ENCODE measurements at regions not wholly inside any gene's neighbourhood (a gene's known extent, or its start where the extent isn't known, plus 50 kb on each side); places are given as distances from the start of the nearest gene placed in this dataset.
"Not testable (repeated sequence)": the region's sequence is repeated elsewhere in the genome, so short reads cannot be mapped to it uniquely, and the experiment has no call there.

DNA sequence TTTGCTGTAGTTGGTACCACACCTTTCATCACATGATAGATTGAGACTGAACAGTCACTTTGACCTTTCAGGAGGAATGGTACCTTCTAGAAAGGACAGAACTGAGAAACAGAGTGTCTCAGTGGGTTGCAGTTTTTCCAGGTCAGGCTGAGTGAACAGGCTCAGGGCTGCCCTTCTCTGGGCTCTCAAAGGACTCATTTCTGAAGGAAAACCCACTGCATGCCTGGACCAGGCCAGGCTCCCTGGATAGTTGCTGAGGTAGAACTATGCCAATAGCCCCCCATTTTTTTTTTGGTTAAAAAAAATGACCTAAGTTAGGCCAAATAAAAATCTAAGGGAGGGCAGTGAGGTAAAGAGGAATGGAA, 148.1 kb upstream of the EGLN3 start:
- DNase-seq = no peak

DNA sequence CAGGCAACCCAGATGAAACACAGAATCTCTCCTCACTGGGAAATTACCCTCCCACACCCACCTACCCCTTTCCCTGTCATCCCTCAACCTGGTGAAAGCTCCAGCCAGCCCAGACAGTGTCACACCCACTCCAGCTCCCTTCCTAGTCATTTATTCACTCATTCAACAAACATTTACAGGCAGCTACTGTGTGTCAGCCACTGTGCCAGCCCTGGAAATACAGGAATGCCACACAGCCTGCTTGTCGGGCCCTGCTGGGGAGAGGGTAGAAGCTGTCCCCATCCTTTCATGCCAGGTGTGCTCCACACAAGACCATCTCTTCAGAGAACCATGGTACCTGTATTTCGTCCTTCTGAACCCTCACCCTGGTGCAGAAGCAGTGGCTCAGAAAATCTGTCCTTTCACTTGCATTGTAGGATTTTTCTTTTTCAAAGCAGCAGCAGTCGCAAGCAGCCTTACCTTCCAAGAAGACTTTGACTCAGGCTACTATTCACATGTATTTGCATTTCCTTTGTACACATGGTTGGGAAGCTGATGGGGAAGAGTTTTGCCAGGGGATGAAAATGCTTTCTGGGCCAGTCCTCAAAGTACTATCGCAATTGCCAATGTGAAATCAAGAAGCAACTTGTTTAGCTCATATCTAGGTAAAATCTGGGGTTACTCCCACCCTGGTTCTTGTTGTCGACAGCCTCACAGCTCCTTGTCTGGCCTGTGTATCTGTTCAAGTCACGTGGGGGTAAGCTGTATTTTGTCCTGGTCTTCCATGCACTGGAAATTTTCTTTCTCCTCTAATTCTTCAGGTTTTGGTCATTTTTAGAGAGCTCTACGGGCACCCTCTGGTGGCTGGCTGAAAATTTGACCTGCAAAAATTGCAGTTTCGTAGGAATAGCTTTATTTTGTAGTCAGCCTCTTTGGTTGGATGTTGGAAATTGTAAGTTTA, 147.4 kb upstream of the EGLN3 start:
- peak in 45 of 56 donors; percentile 4 to 65 (median 27) for DNase-seq

GRCh38 chr14:34097644-34098043, 146.8 kb upstream of the EGLN3 start:
- DNase-seq = no peak

- DNase-seq = no peak
These were observed 143.5 kb upstream of the EGLN3 start for GRCh38 chr14:34094384-34094783.

GRCh38 chr14:34093883-34094282, 143.0 kb upstream of the EGLN3 start:
- no peak for DNase-seq

- DNase-seq = no peak
These were observed 139.6 kb upstream of the EGLN3 start for GRCh38 chr14:34090451-34090850.

DNA sequence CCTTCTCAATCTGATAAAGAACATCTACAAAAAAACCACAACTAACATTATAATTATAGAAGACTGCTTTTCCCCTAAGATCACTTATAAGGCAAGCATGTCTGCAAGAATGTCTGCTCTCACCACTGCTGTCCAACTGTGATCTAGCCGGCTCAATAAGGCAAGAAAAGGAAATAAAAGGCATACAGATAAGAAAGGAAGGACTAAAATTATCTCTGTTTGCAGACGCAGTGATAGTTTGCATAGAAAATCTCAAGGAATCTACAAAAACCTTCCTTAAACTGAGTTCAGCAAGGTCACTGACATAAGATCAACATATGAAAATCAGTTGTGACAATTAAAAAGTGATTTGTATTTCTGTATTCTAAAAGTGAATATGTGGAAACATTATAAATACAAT, 138.0 kb upstream of the EGLN3 start:
- DNase-seq = no peak

DNA sequence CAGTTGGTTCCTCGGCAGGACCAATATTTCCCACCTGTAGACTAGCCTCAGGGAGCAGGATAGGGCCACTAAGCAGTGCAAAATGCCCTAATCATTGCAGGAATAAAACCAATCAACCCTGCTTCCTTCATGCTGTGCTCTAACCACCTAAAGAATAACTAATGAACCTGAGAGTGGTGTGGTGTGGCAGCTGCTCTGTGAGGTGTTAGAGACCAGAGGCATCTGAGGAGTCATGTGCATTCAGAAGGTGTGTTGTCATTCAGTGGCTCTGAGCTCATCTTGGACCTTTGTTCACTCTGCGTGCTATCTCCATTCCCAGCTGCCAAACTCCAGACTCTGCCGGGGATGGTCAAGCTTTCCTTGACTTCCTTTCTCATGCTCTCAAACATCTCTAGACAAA, 136.7 kb upstream of the EGLN3 start:
- DNase-seq = no peak

GRCh38 chr14:34086223-34086757, 135.4 kb upstream of the EGLN3 start:
- no peak for DNase-seq

GRCh38 chr14:34085695-34086094, 134.8 kb upstream of the EGLN3 start:
- no peak for DNase-seq

DNA sequence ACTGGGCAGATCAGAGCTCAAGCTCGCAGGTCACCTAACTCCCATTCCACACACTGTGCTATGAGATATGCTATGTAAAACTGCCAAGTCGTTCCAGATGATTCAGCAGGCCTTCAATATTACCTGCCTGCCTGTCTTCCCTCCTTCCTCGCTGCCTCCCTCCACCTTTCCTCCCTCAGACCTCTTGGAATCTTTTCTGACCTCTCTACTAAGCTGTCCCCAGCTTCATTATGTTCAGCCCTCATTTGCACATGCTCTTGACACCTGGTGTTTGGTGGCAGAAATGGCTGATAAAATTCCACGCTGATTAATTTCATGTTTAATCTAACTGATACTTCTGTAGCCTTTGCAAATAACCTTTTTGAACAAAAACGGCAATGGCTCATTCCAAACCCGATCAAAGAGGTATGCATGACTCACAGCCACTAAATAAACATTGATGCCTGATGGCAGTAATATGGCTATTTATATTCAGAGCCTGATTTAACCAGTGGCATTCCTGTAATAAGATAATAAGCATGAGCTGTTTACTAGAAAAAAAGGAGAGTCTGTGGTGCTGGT, 130.8 kb upstream of the EGLN3 start:
- no peak for DNase-seq

DNA sequence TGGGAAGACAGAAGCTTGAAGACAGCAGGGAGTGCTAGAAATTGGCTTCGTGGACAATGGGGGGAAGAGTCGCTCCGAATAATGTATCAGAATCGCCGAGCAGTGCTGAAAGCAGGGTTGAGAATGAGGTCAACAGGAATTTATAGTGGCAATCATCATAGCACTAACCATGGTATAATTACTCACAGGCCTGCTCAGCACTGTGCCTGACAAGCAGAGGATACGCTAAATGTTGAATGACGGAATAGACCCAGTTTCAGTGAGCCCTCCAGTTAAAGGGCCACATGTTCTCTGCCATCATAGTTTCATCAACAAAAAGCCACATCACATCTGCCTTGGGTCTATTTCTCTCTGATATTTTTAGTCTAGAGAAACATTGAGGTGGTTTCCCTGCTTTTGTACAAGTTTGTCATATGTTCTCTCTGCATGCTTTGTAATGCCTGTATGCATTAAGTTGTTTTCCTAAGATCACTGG, 130.3 kb upstream of the EGLN3 start:
- no peak for DNase-seq

GRCh38 chr14:34079643-34080042, 128.8 kb upstream of the EGLN3 start:
- not testable (repeated sequence) for DNase-seq

DNA sequence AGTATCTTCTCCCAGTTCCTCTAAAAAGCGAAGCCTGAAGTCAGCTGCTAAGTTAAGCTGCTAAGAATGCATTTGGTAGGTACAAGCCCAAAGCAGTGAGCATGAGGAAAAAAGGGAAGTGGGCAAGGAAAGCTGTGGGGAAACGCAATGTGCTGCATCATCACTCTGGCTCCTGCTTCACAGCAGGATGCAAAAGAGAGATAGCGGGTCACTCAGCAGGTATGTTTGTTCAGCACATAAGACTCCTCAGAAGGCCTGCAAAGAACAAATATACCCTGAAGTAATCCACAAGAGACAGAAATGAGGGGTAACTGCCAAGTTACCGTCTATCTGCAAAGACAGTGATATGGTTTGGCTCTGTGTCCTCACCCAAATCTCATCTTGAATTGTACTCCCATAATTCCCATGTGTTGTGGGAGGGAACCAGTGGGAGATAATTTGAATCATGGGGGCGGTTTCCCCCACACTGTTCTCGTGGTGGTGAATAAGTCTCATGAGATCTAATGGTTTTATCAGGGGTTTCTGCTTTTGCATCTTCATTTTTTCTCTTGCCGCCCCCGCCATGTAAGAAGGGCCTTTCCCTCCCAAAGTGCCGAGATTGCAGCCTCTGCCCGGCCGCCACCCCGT, 127.4 kb upstream of the EGLN3 start:
- DNase-seq = peak in 3 of 56 donors; percentile 6 to 8 (median 6)

DNA sequence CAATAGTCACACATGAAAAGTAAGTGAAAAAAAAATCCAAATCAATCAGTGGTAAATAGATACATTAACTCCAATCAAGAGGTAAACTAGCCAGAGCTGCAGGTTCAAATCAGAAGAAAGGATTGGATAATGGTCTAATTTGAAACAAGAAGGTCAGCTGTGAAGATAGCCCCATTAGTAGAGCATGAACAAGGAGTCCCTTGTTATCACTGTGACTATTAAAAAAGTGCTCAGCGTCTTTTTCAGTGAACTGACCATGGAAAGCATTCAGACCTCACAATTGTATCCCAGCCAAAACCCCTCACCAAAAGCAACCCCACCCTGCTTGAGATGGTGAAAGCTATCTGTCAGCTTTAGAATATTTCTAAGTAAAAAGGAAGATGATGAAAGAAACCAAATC, 125.0 kb upstream of the EGLN3 start:
- no peak for DNase-seq

GRCh38 chr14:34075042-34075744, 124.3 kb upstream of the EGLN3 start:
- no peak for DNase-seq

DNA sequence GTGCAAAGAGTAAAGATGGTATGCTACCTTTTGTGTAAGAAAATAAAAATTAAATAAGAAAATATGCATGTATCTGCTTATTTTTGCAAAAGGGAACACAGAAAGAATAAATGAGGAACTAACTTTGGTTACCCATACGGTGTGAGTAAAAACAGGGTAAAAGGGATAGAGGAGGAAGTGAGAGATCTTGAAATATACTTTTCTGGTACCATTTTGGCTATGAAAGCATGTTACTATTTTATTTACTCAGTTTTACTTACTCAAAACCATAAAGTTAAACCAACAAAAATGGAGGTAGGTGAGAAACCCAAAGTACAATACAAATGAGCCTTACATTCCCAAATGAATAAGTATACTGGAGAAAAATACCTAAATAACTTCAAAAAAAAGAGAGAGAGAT, 122.0 kb upstream of the EGLN3 start:
- DNase-seq = no peak

DNA sequence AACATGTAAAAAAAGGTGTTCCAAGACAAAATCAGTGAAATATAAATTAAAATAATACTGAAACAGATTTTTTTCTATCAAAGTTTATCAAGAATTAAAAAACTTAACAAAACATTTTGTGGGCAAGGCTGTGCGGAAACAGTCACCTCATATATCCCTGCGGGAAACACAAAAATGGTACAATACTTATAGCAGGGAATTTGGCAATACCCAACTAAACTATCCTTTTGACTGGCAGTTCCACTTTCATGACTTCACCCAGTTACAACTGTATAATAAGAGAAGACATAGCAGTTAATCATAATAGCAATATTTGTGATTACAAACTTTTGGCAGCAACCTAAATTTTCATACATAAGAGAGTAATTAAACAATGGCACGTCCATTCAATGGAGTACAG, 121.5 kb upstream of the EGLN3 start:
- DNase-seq = no peak

DNA sequence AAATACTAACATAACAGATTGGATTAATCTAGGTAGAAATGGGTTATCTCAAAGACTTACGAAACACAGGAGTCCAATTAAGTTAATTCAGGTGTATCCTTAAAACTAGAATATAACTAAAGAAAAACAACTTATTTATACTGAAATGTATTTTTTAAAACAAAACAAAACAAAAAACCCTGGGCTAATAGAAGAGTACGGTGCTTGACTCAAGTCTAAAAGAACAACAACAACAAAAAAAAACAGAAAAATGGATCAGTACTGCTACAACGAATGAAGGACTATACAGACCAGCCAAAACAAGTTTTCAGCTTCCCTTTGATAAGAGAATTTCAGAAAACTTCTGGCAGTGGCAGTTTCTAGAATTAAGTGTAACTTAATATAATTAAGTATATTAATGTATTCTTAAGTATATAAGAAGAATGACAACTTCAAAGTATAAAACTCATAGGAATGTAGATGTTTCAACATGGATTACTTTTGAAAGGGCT, 120.1 kb upstream of the EGLN3 start:
- DNase-seq = no peak

- DNase-seq = no peak
These were observed 119.1 kb upstream of the EGLN3 start for GRCh38 chr14:34069854-34070582.

DNA sequence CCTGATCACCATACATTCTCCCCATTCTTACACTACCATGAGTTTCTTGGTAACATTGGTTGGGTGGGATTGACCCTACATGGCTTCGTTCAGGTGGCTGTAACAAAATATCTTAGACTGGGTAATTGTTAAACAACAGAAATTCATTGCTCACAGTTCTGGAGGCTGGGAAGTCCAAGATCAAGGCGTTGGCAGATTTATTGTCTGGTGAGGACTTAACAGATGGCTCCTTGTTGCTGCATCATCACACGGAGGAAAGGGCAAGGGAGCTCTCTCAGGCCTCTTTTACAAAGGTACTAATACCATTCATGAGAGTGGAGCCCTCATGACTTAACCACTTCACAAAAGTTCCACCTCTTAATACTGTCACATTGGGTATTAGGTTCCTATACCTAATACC, 116.7 kb upstream of the EGLN3 start:
- DNase-seq = no peak

Measured in nucleus accumbens (tissue), 56 donors.